ENCODE measurements at regions not wholly inside any gene's neighbourhood (a gene's known extent, or its start where the extent isn't known, plus 50 kb on each side); places are given as distances from the start of the nearest gene placed in this dataset.

- ATAC-seq (ENCODE audit: low FRiP score), result no peak
- TF ChIP-seq CTCF (IDR thresholded peaks at IDR 0.05), result no peak
- DNase-seq (ENCODE audit: low spot score), result no peak
These were observed 479.9 kb upstream of the EEF2KMT start for GRCh38 chr16:5577463-5577862.

DNA sequence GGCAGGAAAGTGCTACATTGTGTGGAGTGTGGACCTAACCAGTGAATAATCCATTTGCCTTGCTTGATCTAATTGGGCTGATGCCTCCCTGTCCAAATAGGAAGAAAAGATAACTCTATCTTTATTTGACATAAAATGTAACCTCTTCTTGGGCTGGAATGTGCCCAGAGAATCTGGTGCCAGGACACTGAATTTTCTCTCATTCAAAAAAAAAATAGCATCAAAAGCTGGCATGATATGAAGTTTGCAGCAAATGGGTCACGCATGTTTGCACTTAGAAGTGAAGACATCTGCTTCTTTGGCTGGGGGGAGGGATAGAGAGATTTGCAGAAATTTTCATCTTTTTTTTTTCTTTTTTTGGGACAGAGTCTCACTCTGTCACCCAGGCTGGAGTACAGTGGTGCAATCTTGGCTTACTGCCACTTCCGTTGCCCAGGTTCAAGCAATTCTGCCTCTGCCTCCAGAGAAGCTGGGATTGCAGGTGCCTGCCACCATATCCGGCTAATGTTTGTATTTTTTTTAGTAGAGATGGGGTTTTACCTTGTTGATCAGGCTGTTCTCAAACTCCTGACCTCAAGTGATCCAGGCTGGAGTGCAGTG, 478.2 kb upstream of the EEF2KMT start:
- DNase-seq (ENCODE audit: low spot score) (no peak), ATAC-seq (ENCODE audit: low FRiP score) (no peak)
- no peak for TF ChIP-seq CTCF (IDR thresholded peaks at IDR 0.05)

- ATAC-seq (ENCODE audit: low FRiP score) (no peak), DNase-seq (ENCODE audit: low spot score) (no peak)
- no peak for TF ChIP-seq CTCF (IDR thresholded peaks at IDR 0.05)
These were observed 477.5 kb upstream of the EEF2KMT start for GRCh38 chr16:5575121-5575520.

DNA sequence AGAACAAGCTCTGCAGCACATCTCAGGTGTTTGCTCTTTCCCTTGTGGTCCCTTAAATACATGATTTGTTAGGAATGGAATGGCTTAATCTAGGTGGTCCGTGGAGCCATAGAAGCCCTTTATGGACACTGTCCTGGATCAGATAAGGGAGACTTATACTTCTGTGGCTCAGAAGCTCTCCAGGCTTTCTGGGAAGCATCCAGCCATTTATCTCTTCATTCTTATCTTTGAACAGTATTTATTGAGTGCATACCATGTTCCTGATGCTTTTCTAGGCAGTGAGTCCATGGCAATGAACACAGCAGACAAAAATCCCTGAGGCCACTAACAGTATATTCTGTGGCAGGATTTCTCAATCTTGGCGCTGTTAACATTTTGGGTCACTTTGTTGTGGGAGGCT, 474.5 kb upstream of the EEF2KMT start:
- DNase-seq (ENCODE audit: low spot score) (no peak), ATAC-seq (ENCODE audit: low FRiP score) (no peak)
- TF ChIP-seq CTCF (IDR thresholded peaks at IDR 0.05), result no peak

DNA sequence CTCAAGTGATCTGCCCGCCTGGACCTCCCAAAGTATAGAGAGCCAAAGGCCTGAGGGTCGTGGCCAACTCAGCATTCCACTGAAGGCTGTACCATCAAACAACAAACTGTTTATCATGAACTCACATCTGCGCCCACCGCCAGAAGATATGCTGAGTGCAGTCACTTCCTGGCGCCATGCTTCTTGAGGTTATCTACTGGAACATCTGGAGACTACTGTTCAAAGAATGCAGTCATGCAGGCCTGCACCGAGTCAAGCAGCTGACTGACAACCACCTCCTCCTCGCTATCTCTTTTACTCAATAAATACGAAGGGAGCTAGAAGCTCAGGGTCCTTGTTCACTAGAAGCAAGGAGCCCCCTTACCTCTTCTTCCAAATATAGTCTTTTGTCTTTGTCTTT, 473.9 kb upstream of the EEF2KMT start:
- no peak for TF ChIP-seq CTCF (IDR thresholded peaks at IDR 0.05)

DNA sequence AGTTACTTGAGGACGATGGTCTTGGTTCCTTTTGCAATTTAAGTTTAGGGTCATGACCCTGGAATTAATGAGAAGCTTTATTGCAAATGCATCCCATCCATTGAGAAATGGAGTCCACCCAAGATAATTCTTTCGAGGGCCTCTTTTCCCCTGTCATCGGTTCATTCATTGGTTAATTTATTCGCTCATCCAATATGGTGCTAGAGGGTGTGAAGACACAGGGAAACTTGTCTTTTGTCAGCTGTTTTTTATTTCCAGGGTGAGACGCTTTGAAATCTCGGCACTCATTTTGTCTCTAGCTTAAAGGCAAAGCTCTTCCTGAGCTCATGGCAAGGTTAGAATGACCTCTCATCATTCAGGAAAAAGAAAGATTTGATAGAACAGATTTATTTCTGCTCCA, 464.2 kb upstream of the EEF2KMT start:
- TF ChIP-seq CTCF (IDR thresholded peaks at IDR 0.05), result no peak
- DNase-seq (ENCODE audit: low spot score) (no peak), ATAC-seq (ENCODE audit: low FRiP score) (no peak)

More for the DNA sequence above, 473.9 kb upstream of the EEF2KMT start:
- no peak for ATAC-seq (ENCODE audit: low FRiP score)
- DNase-seq (ENCODE audit: low spot score), result no peak

DNA sequence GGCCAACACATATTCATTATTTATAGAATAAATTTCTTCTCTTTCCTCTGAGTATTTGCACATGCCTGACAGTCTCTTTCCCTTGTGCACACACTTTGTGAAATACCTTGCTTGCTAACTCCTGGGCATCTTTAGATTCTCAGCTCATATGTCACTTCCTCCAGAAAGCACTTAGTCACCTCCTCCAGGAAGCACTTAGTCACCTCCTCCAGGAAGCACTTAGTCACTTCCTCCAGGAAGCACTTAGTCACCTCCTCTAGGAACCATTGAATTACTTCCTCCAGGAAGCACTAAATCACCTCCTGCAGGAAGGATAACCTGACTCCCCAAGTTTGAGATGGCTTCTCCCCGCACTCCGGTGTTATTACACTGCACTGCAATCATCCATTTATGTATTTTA, 462.5 kb upstream of the EEF2KMT start:
- TF ChIP-seq CTCF (IDR thresholded peaks at IDR 0.05), result no peak
- DNase-seq (ENCODE audit: low spot score) (no peak), ATAC-seq (ENCODE audit: low FRiP score) (peak; percentile 33)
